Upper lobe of left lung (tissue), 6 donors: ENCODE measurements at regions not wholly inside any gene's neighbourhood (a gene's known extent, or its start where the extent isn't known, plus 50 kb on each side); places are given as distances from the start of the nearest gene placed in this dataset.

Experiments used
- ATAC-seq, 2 donors: fragments of 200-7000 bp; cut with Tn5 transposase; one replicate each; pipeline ENCODE4 v1.9.1; 2022; ENCODE audit warnings: mild to moderate bottlenecking in 2 of 2, moderate library complexity in 2 of 2; ENCODE audit not compliant: low FRiP score in 2 of 2
- DNase-seq, 2 donors: peaks; one replicate each; pipeline ENCODE4 v3.0.0-alpha.2; 2019 to 2020
- H3K27ac ChIP-seq, 4 donors: fragments of 200-600 bp; sonication (generic); one replicate each; pipeline ENCODE4 v1.5.1; 2016 to 2019
- H3K27me3 ChIP-seq, 4 donors: fragments of 200-600 bp; sonication (generic); one replicate each; pipeline ENCODE4 v1.5.1; 2017 to 2019
- H3K36me3 ChIP-seq, 4 donors: fragments of 200-600 bp; sonication (generic); one replicate each; pipeline ENCODE4 v1.5.1; 2016 to 2019
- H3K4me1 ChIP-seq, 4 donors: fragments of 200-600 bp; sonication (generic); one replicate each; pipeline ENCODE4 v1.5.1; 2018 to 2019
- H3K4me3 ChIP-seq, 4 donors: fragments of 200-600 bp; sonication (generic); one replicate each; pipeline ENCODE4 v1.5.1; 2017 to 2019; ENCODE audit warnings: mild to moderate bottlenecking in 2 of 4, moderate library complexity in 1 of 4
- H3K9me3 ChIP-seq, 4 donors: fragments of 200-600 bp; sonication (generic); one replicate each; pipeline ENCODE4 v1.5.1; 2018 to 2019
- EP300 ChIP-seq, 4 donors: sonication (generic); formaldehyde crosslinking; IDR thresholded peaks; one replicate each; pipeline ENCODE4 v1.5.1; 2017; ENCODE audit warnings: antibody characterized with exemption in 4 of 4, control low read depth in 2 of 4
- POLR2A ChIP-seq, 4 donors: fragments of 450-650 bp; IDR thresholded peaks; one replicate each; pipeline ENCODE4 v1.5.1; 2016 to 2017; ENCODE audit warnings: antibody characterized with exemption in 4 of 4, mild to moderate bottlenecking in 2 of 4
- POLR2AphosphoS5 ChIP-seq, 2 donors: sonication (generic); formaldehyde crosslinking; IDR thresholded peaks; one replicate each; pipeline ENCODE4 v1.5.1; 2017; ENCODE audit warnings: antibody characterized with exemption in 2 of 2
- WGBS, 2 donors: methylation state at CpG; one replicate each; pipeline ENCODE4 v1.1.5; 2017 to 2018; 5-methylcytosine and 5-hydroxymethylcytosine counted together
- TF ChIP-seq, protein P1 (sequence below), 6 experiments: fragments of 450-650 bp in 4 of 6; fragments of 200-600 bp in 2 of 6; sonication (generic) in 2 of 6; IDR thresholded peaks; one replicate each; pipeline ENCODE4 v1.5.1; 2016 to 2019; ENCODE audit warnings: antibody characterized with exemption in 6 of 6
- donor health status: DM: no; HTN: no; CAD: no; lungs with moderate emphysema.
- donor health status: DM: no; HTN: yes; CAD: no; lungs with severe emphysema.

DNA sequence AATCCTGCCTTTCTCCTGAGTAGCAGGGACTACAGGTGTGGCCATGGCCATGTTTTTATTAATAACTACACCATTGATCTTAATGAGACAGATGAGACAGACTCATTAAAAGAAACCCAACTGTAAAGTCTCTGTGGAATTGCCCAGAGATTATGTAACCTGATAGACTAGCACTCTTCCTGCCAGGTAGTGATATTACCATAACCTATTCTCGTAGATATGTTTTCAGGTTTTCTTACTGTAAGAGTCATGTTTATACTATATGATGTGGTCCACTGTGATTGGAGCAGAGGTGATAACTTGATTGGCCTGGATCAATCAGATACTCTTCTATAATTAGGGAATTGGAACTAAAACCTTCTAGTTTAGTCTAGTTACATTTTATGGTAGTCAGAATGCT is 93.7 kb downstream of the NFKBIZ start:
- Histone ChIP-seq H3K27ac (no peak overlapping the region), H3K36me3 (no peaks in the 10 kb centered on the region), H3K27me3 (no peaks in the 10 kb centered on the region), H3K9me3 (no peaks in the 10 kb centered on the region), H3K4me3 (no peak overlapping the region), H3K4me1 (peaks cover 9 to 28% (median 25%) of the 10 kb centered on the region in 4 donors)
- no peak for TF ChIP-seq EP300 (IDR thresholded peaks at IDR 0.05)
- TF ChIP-seq POLR2AphosphoS5 (IDR thresholded peaks at IDR 0.05) = no peak
- TF ChIP-seq, protein P1, sequence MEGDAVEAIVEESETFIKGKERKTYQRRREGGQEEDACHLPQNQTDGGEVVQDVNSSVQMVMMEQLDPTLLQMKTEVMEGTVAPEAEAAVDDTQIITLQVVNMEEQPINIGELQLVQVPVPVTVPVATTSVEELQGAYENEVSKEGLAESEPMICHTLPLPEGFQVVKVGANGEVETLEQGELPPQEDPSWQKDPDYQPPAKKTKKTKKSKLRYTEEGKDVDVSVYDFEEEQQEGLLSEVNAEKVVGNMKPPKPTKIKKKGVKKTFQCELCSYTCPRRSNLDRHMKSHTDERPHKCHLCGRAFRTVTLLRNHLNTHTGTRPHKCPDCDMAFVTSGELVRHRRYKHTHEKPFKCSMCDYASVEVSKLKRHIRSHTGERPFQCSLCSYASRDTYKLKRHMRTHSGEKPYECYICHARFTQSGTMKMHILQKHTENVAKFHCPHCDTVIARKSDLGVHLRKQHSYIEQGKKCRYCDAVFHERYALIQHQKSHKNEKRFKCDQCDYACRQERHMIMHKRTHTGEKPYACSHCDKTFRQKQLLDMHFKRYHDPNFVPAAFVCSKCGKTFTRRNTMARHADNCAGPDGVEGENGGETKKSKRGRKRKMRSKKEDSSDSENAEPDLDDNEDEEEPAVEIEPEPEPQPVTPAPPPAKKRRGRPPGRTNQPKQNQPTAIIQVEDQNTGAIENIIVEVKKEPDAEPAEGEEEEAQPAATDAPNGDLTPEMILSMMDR (IDR thresholded peaks at IDR 0.05) = no peak
- TF ChIP-seq POLR2A (IDR thresholded peaks at IDR 0.05) = no peak
- no peak for ATAC-seq
- DNase-seq = no peak
- 59 to 83% methylated on average over 1 of the region's 1 CpG for WGBS, 2 donors

DNA sequence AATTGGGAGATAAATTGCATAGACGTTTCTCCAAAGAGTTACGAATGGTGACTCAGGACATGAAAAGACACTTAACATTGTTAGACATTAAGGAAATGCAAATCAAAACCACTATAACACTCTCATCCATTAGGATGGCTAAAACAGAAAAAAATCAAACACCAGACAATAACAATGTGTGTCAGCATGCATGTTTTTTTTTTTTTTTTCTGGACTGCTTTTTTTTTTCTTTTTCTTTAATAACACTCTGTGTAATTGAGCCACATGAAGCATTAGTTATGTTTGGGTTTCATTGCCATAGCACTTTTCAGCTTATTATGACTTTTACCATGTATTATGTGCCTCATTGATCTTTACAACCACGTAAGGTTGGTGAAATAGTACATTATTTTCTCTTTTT is 95.0 kb downstream of the NFKBIZ start:
- no peaks in the 10 kb centered on the region for H3K9me3 ChIP-seq
- DNase-seq = no peak
- TF ChIP-seq EP300 (IDR thresholded peaks at IDR 0.05) (no peak), POLR2A (IDR thresholded peaks at IDR 0.05) (no peak), POLR2AphosphoS5 (IDR thresholded peaks at IDR 0.05) (no peak)
- TF ChIP-seq, protein P1 (IDR thresholded peaks at IDR 0.05) = no peak
- H3K4me1 ChIP-seq = peaks cover 0 to 20% (median 17%) of the 10 kb centered on the region in 4 donors
- 76 to 79% methylated on average over 3 of the region's 3 CpGs for WGBS, 2 donors
- H3K27me3 ChIP-seq = no peaks in the 10 kb centered on the region
- ATAC-seq = no peak
- H3K4me3 ChIP-seq = no peak overlapping the region
- H3K27ac ChIP-seq = no peak overlapping the region
- H3K36me3 ChIP-seq = no peaks in the 10 kb centered on the region

DNA sequence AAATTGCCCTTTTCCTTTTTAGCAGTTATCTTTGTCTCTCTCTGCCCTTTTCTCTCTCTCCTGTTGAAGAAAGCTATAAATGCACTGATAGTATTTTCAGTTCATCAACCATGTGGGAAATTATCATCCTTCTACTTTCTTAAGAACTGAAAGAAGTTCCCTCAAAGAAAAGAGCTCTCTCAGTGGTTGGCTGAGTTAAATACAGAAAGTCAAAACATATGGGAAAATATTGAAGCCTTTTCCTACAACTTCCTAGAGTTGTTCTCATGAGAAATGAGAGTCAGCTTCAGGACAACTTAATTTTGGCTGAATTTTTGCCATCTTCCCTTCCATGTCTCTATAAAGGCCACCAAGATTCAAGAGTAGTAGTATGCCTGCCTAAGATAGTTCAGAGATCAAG is 96.7 kb downstream of the NFKBIZ start:
- peaks cover 0 to 11% (median 6%) of the 10 kb centered on the region in 4 donors for H3K4me1 ChIP-seq
- no peak for ATAC-seq
- H3K4me3 ChIP-seq = no peak overlapping the region
- no peak for DNase-seq
- H3K36me3 ChIP-seq = no peaks in the 10 kb centered on the region
- TF ChIP-seq POLR2AphosphoS5 (IDR thresholded peaks at IDR 0.05) (no peak), POLR2A (IDR thresholded peaks at IDR 0.05) (no peak), EP300 (IDR thresholded peaks at IDR 0.05) (no peak)
- TF ChIP-seq, protein P1 (IDR thresholded peaks at IDR 0.05) = no peak
- no peaks in the 10 kb centered on the region for H3K27me3 ChIP-seq
- H3K9me3 ChIP-seq = no peaks in the 10 kb centered on the region
- H3K27ac ChIP-seq = no peak overlapping the region

DNA sequence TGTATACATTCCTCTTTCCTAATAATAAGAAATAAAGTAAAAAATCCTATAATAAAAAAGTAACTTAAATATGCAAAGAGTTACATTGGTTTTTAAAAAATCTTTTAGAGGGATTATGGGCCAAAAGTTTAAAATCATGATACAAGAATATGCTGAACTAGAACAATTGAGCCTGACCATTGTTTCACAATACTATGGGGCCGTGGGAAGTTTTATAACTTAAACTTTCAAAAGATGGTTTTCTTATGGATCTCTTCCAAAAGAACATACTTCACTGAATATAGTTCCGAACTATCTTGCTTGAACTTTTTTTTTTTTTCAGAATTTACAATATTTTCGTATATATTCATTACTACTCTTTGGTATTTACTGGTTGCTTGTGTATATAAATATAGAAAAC is 97.6 kb downstream of the NFKBIZ start:
- no peak overlapping the region for H3K4me3 ChIP-seq
- no peaks in the 10 kb centered on the region for H3K27me3 ChIP-seq
- ATAC-seq (no peak), DNase-seq (no peak)
- TF ChIP-seq POLR2A (IDR thresholded peaks at IDR 0.05) (no peak), POLR2AphosphoS5 (IDR thresholded peaks at IDR 0.05) (no peak), EP300 (IDR thresholded peaks at IDR 0.05) (no peak)
- TF ChIP-seq, protein P1 (IDR thresholded peaks at IDR 0.05) = no peak
- no peaks in the 10 kb centered on the region for H3K36me3 ChIP-seq
- H3K4me1 ChIP-seq = peaks cover 0 to 1% (median 0%) of the 10 kb centered on the region in 4 donors
- no peak overlapping the region for H3K27ac ChIP-seq
- WGBS, 2 donors = 81% methylated on average over 3 of the region's 3 CpGs
- H3K9me3 ChIP-seq = no peaks in the 10 kb centered on the region

DNA sequence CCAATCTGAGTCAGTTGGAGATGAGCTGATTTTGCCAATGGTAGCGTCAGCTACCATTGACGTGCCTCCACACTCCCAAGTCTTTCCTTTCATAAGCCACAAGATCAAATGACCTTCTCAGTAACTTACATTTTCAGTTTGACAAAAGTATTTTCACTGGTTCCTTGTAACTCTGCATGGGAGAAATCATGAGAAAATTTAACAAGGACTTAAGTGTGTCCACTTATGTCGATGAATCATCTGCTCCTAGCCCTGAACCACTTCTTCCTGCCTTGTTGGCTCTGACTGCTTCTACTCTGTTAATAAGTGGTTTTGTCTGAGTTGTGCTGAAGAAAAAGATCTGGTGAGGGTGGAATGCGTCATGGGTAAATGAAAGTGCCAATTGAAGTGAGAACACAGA is 101.2 kb downstream of the NFKBIZ start:
- ATAC-seq (peak; percentile 85 to 88), DNase-seq (peak in 1 of 2 donors; percentile 54)
- Histone ChIP-seq H3K4me3 (no peak overlapping the region), H3K27ac (peak overlapping the region in 1 of 4 donors; percentile 7), H3K9me3 (no peaks in the 10 kb centered on the region), H3K36me3 (no peaks in the 10 kb centered on the region), H3K4me1 (no peaks in the 10 kb centered on the region), H3K27me3 (no peaks in the 10 kb centered on the region)
- TF ChIP-seq POLR2AphosphoS5 (IDR thresholded peaks at IDR 0.05) (peak in 1 of 2 donors; percentile 45), EP300 (IDR thresholded peaks at IDR 0.05) (peak in 1 of 4 donors; percentile 60)
- TF ChIP-seq, protein P1 (IDR thresholded peaks at IDR 0.05) = no peak
- 63 to 74% methylated on average over 4 of the region's 4 CpGs for whole genome bisulfite sequencing, 2 donors
